IPS-20b (cell line): ENCODE measurements at regions not wholly inside any gene's neighbourhood (a gene's known extent, or its start where the extent isn't known, plus 50 kb on each side); places are given as distances from the start of the nearest gene placed in this dataset.

ENCODE experiments used
- H3K27ac ChIP-seq: one replicate; pipeline ENCODE4 v1.5.1; 2013; ENCODE audit warnings: low read length
- H3K27me3 ChIP-seq: 2 replicates; pipeline ENCODE4 v1.6.1; 2013; ENCODE audit warnings: mild to moderate bottlenecking, low read length, inconsistent platforms; ENCODE audit not compliant: insufficient read depth
- H3K36me3 ChIP-seq: 2 replicates; pipeline ENCODE4 v1.6.1; 2013; ENCODE audit warnings: low read depth, mild to moderate bottlenecking, inconsistent platforms, low read length, moderate library complexity; ENCODE audit not compliant: insufficient read depth
- H3K4me1 ChIP-seq: 2 replicates; pipeline ENCODE4 v1.6.1; 2013; ENCODE audit warnings: mild to moderate bottlenecking, control low read depth, inconsistent platforms, low read length, moderate library complexity; ENCODE audit not compliant: insufficient read depth
- H3K4me3 ChIP-seq: 2 replicates; pipeline ENCODE4 v1.5.1; 2013; ENCODE audit warnings: mild to moderate bottlenecking, low read length, inconsistent platforms
- H3K9ac ChIP-seq: 2 replicates; pipeline ENCODE4 v1.6.1; 2013; ENCODE audit warnings: low read depth, mild to moderate bottlenecking, inconsistent platforms, low read length, moderate library complexity
- H3K9me3 ChIP-seq: 2 replicates; pipeline ENCODE4 v1.6.1; 2013; ENCODE audit warnings: mild to moderate bottlenecking, low read depth, low read length, inconsistent platforms; ENCODE audit not compliant: insufficient read depth

DNA sequence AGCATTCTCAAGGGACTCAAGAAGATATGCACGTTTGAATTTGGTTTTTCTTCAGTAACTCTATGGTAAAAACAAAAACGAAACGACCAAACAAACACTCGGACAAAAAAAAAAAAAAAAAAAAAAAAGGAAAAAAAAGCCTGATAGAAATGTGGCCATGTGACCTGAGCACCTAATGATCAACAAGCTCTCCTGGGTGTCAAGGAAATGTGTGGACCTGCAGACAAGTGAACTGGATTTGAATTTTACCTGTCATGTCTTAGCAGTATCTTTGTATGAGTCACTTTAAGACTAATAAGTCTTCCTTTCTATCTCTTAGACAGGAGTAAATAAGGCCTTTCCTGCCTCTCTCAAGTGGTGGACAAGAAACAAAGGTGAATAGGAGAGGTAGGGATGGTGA is 190.6 kb upstream of the GRIA1 start:
- peaks cover 4% of the 10 kb centered on the region; the same call in 1 of the 2 replicates for H3K9me3 ChIP-seq
- no peaks in the 10 kb centered on the region for H3K27me3 ChIP-seq
- H3K4me1 ChIP-seq, result no peaks in the 10 kb centered on the region
- no peaks in the 10 kb centered on the region for H3K36me3 ChIP-seq
- no peak overlapping the region for H3K27ac ChIP-seq
- H3K9ac ChIP-seq, result no peak overlapping the region
- H3K4me3 ChIP-seq, result no peak overlapping the region

DNA sequence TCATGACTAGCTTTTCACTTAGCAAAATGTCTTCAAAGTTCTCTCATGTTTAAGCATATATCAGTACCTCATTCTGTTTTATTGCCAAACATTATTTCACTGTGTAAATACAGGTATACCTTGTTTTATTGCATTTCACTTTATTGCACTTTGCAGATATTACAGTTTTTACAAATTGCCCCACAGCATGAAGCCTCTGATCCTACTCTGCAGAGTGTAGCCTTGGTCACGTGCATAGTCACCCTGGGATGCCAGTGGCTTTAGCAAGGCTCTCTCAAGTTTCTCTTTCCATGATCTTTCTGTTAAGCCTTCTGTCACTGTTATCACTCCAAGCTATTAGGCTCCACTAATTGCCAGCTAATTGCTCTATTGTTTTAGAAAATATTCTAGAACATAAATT is 182.2 kb upstream of the GRIA1 start:
- Histone ChIP-seq H3K27me3 (no peaks in the 10 kb centered on the region), H3K27ac (no peak overlapping the region), H3K4me1 (no peaks in the 10 kb centered on the region), H3K4me3 (no peak overlapping the region), H3K36me3 (no peaks in the 10 kb centered on the region), H3K9ac (no peak overlapping the region), H3K9me3 (no peaks in the 10 kb centered on the region; the same call in 1 of the 2 replicates)

DNA sequence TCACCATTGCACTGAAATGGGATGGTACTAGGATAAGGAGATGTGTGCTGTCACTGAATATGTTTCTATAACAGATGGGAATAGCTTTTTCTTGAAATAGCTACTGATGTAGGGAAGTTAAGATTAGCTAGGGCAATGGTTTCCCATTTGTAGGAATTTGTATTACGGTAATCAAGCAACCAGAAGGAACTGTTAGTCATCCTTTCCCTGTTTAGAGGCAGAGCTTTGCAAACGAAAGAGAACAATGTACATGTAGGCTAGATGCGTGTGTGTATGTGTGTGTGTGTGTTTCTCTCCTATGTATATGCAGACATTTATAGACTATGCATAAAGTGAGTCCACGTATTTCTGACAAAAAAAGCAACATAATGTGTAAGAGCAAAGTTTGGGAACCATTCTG is 171.9 kb upstream of the GRIA1 start:
- H3K36me3 ChIP-seq, result no peaks in the 10 kb centered on the region
- H3K27me3 ChIP-seq, result no peaks in the 10 kb centered on the region
- H3K4me3 ChIP-seq, result no peak overlapping the region
- no peak overlapping the region for H3K9ac ChIP-seq
- no peak overlapping the region for H3K27ac ChIP-seq
- no peaks in the 10 kb centered on the region for H3K9me3 ChIP-seq
- no peaks in the 10 kb centered on the region for H3K4me1 ChIP-seq

- no peak overlapping the region for H3K27ac ChIP-seq
Observed at GRCh38 chr5:153321478-153321877, 169.0 kb upstream of the GRIA1 start.

GRCh38 chr5:153340139-153340538 is 150.3 kb upstream of the GRIA1 start:
- Histone ChIP-seq H3K9ac (no peak overlapping the region), H3K4me3 (no peak overlapping the region), H3K36me3 (no peaks in the 10 kb centered on the region), H3K9me3 (no peaks in the 10 kb centered on the region), H3K4me1 (no peaks in the 10 kb centered on the region), H3K27me3 (no peaks in the 10 kb centered on the region), H3K27ac (no peak overlapping the region)

More at GRCh38 chr5:153321478-153321877, 169.0 kb upstream of the GRIA1 start:
- no peaks in the 10 kb centered on the region for H3K36me3 ChIP-seq
- H3K4me3 ChIP-seq, result no peak overlapping the region
- H3K27me3 ChIP-seq, result no peaks in the 10 kb centered on the region
- H3K4me1 ChIP-seq, result 0 out of 2 replicates have a peak, but pooled peaks cover 2% of the 10 kb centered on the region
- H3K9ac ChIP-seq, result no peak overlapping the region
- no peaks in the 10 kb centered on the region for H3K9me3 ChIP-seq

GRCh38 chr5:153340738-153341137 is 149.7 kb upstream of the GRIA1 start:
- Histone ChIP-seq H3K27me3 (no peaks in the 10 kb centered on the region), H3K9ac (no peak overlapping the region), H3K27ac (no peak overlapping the region), H3K4me1 (no peaks in the 10 kb centered on the region), H3K9me3 (no peaks in the 10 kb centered on the region), H3K4me3 (no peak overlapping the region), H3K36me3 (no peaks in the 10 kb centered on the region)

- Histone ChIP-seq H3K4me1 (no peaks in the 10 kb centered on the region), H3K9me3 (no peaks in the 10 kb centered on the region), H3K4me3 (no peak overlapping the region), H3K36me3 (no peaks in the 10 kb centered on the region), H3K27me3 (no peaks in the 10 kb centered on the region), H3K27ac (no peak overlapping the region), H3K9ac (no peak overlapping the region)
Observed at GRCh38 chr5:153342487-153342886, 148.0 kb upstream of the GRIA1 start.

DNA sequence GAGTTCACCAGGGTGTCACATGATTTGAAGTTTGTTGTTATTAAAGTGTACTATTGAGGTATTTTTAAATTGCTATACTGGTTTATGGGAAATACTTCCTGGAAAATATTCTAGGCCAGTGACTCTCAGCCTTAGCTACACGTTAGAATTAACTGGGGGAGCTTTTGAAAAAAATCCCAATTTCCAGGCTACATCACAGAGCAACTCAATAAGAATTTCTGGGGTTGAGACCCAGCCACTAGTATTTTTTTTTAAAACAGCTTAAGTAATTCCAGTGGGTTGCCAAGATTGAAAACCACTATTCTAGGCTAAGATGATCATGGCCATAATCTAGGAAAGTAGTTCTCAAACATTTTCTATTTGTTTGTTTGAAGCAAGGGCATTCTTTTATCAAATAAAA is 142.9 kb upstream of the GRIA1 start:
- Histone ChIP-seq H3K36me3 (no peaks in the 10 kb centered on the region), H3K4me3 (no peak overlapping the region), H3K27me3 (peaks cover 30% of the 10 kb centered on the region; the same call in 1 of the 2 replicates), H3K9ac (no peak overlapping the region), H3K27ac (no peak overlapping the region), H3K4me1 (peaks cover 17% of the 10 kb centered on the region; the same call in 1 of the 2 replicates), H3K9me3 (no peaks in the 10 kb centered on the region)

DNA sequence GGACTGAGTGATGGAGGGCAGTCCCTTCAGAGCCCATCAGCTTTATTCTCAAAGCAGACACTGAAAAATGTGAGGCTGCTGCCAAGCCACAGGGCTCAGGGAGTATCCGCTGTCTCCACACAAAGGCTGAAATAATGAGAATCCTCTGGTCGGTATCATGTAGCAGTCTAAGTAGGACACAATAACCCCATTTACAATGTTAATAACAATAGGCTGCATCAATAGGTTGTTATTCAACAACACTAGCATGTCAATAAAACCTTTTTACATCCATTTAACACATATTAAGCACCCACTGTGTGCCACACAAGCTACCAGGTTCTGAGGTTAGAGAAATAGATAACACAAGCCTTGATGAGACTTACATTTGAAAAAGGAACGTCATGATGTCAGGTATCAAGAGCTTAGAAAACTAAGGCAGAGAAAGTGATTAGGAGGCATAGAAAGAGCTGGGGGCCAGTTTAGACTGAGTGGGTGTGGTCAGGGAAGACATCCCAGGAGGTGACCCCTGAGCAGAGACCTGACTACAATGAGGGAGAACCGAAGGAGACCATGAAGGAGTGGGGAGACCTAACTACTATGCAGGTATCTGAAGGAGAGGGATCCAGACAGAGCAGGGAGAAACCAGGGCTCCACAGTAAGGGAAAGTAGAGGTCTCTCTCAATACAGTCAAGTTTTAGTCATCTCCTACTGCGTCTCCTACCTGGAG is 140.1 kb upstream of the GRIA1 start:
- no peaks in the 10 kb centered on the region for H3K9me3 ChIP-seq
- no peaks in the 10 kb centered on the region for H3K36me3 ChIP-seq
- H3K9ac ChIP-seq, result no peak overlapping the region
- peaks cover 26% of the 10 kb centered on the region; the same call in 1 of the 2 replicates for H3K4me1 ChIP-seq
- H3K27ac ChIP-seq, result no peak overlapping the region
- peak overlapping the region; percentile 55 for H3K4me3 ChIP-seq
- H3K27me3 ChIP-seq, result peaks cover 35% of the 10 kb centered on the region; the same call in 1 of the 2 replicates

GRCh38 chr5:153352685-153353219 is 137.7 kb upstream of the GRIA1 start:
- H3K27ac ChIP-seq, result no peak overlapping the region
- peaks cover 26% of the 10 kb centered on the region; the same call in 1 of the 2 replicates for H3K4me1 ChIP-seq
- no peaks in the 10 kb centered on the region for H3K36me3 ChIP-seq
- H3K9ac ChIP-seq, result no peak overlapping the region
- peaks cover 35% of the 10 kb centered on the region; the same call in 1 of the 2 replicates for H3K27me3 ChIP-seq
- no peaks in the 10 kb centered on the region for H3K9me3 ChIP-seq
- H3K4me3 ChIP-seq, result no peak overlapping the region

GRCh38 chr5:153357493-153358112 is 132.9 kb upstream of the GRIA1 start:
- Histone ChIP-seq H3K9me3 (no peaks in the 10 kb centered on the region), H3K27ac (no peak overlapping the region), H3K36me3 (no peaks in the 10 kb centered on the region), H3K4me1 (peaks cover 8% of the 10 kb centered on the region; the same call in 1 of the 2 replicates), H3K9ac (no peak overlapping the region), H3K4me3 (no peak overlapping the region), H3K27me3 (0 out of 2 replicates have a peak, but pooled peaks cover 5% of the 10 kb centered on the region)
